ENCODE measurements at regions not wholly inside any gene's neighbourhood (a gene's known extent, or its start where the extent isn't known, plus 50 kb on each side); places are given as distances from the start of the nearest gene placed in this dataset.
"Not testable (repeated sequence)": the region's sequence is repeated elsewhere in the genome, so short reads cannot be mapped to it uniquely, and the experiment has no call there.

DNA sequence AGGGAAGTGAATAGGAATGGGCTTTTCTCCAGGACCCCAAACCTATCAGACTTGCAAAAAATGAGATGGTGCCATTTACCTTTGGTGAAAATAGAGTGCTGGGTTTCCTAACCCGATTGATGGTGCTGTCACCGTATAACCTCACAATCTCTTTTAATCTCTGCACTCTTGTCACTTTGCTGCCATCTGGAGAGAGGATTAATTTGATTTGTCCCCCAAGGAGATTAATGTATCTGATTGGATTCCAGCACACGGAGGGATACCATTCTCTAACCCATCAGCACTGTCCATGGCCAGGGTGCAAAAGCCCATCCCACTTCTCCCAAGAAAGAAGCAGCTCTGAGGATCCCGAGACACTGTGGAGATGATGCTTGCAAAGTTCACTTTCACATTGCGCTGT is 86.3 kb upstream of the NFE2L3 start:
- DNase-seq = no peak

DNA sequence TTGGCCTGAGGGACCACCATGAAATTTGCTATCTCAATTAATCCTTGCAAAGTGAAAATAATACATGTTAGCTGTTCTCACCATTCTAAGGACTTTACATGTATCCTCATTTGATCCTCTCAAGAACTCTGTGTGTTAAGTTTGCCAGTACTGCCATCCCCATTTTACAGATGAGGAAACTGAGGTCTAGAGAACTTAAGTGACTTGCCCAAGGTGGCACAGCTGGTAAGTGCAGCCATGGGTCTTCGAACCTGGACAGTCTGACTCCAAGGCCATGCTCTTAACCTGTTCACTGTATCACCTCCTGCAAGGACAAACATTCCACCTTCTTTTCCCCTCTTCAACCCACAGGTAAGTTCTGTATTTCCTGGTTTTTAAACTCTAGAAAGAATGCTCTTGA is 85.3 kb upstream of the NFE2L3 start:
- no peak for DNase-seq

DNA sequence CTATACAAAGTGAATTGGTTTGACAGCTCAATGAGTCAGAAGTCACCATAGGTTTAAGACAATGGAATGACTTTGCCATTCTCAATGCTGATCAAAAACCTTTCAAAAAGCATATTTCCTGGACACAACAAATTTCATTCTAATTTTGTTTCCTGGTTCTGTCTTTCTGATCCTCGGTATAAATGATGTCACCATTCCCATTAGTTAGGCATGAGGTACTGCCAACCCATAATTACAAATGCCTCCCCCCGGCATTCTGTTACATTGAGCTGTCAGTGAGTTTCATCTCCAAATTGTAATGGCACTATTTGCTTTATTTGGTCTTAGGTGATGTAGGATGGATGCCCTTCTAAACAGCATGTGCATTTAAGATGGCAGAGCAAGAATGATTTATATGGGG is 81.7 kb upstream of the NFE2L3 start:
- no peak for DNase-seq

DNA sequence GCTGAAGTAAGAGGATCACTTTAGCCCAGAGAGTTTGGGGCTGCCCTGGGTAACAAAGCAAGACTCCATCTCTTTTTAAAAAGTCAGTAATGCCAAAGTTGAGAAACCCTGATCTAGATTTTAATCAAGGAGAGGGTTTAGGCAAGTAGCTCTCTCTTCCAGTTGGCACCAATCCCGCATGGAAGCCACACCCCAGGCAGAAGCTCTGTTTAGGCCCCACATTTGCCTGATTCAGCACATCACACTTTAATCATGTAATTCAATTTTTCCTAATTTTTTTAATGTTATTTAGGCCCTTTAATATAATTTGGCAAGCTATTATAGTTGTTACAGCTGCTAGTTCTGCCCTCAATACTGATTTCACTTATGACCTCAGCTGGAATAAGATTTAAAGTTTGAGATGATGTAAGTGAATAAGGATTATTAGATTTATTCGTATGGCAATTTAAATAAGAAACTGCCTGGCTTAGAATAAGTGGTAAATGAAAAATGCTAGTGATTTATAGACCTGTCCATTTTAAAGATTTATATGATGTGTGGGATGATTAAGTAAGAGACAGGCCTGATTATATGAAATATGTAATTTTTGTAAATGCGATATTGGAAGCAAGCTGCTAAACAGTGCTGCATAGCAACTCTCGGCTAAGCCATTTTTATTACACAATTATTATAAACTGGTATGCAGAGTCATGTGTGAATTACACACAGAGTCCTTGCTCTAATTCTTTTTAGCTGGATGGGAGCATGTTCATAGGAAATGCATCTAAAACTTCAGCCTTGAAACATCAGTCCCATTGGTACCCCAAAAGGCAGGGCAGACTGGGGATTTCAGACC is 80.2 kb upstream of the NFE2L3 start:
- no peak for DNase-seq

DNA sequence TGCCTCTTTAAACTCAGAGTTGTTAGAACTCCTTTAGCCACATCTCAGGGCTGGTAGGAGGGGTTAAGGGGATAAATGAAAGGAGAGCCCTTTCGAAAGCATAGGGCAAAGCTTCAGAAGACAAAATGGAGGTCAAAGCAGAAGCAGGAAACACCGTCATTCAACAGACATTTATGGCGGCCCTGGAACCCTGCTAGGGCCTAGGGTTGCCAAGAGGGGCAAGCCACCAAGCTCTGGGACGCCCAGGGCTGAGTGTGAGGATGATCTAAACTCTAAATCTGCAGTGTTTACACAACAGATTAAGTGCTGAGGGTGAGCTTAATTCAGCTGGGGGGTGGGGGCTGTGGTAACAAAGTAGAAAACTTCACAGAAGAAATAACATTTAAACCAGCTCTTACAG is 79.0 kb upstream of the NFE2L3 start:
- DNase-seq = no peak

DNA sequence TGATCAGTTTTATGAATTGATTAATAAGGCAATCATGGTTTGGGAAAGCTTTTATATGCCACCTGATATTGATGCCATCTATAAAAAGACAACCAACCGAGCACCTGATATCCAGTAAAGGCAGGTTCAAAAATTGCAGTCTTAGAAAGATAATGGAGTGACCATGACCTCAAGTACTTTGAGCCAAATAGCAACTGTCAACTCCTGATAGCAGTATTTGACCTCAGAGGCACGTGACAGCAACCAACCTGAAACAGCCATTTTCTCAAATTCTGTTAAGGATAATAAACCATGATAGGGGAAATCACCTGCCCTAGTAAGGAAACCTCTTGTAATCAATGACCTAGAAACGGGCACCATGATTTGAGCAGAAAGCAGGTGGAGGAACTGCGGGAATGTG is 77.1 kb upstream of the NFE2L3 start:
- no peak for DNase-seq

DNA sequence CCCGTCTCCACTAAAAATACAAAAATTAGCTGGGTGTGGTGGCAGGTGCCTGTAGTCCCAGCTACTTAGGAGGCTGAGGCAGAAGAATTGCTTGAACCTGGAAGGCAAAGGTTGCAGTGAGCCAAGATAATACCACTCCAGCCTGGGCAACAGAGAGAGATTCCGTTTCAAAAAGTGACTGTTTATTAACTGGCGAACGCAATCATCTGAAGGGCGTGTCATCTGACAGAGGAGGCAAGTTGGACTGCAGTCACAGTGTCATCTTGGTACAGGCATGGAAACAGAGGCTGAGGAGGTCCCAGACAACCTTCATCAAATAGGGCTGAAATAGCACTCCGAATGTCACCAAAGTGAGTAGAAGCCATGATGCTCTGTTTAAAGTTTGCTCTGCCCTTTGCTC is 75.3 kb upstream of the NFE2L3 start:
- DNase-seq = no peak

DNA sequence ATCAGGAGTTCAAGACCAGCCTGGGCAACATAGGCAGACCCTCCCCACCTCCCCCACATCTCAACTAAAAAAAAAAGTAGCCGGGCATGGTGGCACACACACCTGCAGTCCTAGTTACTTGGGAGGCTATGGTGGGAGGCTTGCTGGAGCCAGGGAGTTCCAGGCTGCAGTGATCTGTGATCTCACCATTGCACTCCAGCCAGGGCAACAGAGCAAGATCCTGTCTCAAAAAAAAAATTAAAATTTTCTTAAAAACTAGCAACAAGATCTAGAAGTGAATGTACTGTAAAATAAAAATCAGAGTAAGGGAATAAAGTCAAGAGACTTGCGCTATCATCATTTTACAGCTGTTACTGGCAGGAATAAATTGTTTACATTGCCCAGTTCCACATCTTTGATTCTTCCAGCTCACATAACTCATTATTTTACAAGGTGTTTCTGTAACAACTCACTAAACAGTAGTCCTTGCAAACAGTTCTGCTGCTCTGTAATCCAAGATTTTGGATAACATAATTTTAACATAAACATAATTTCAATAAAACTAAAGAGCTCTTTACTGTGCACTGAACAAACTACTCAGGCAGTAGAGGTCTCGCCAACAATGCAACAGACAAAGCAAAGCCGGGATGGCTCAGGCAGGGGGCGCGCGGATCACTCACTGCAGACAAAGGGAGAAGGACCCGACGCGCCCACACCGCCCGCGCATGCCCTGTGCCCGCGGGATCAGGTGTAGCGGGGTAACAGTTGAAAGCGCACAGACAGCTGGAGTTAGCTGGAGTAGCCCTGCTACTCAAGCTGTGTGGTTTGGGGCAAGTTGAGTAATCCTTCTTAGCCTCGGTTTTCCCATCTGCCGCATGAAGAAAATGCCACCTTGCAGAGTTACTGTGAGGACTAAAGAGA is 73.3 kb upstream of the NFE2L3 start:
- peak; percentile 74 for DNase-seq

DNA sequence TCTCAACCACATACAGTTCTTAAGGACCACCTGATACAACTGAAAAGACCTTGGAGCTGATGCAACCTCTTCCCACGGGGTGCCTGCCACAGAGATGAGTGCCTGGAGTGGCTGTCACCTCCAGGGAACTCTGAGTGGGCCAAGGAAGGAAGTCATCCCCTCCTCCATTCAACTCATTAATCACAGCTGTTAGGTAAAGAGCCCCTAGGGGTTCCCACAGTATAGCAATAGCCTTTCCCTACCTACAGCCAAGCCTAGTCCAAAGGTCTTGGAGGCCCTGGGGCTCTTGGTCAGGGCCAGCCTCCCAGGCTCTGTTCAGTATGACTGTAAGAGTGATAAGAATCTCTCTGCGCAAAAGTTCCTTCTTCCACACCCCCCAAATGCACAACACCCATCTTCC is 70.4 kb upstream of the NFE2L3 start:
- no peak for DNase-seq

DNA sequence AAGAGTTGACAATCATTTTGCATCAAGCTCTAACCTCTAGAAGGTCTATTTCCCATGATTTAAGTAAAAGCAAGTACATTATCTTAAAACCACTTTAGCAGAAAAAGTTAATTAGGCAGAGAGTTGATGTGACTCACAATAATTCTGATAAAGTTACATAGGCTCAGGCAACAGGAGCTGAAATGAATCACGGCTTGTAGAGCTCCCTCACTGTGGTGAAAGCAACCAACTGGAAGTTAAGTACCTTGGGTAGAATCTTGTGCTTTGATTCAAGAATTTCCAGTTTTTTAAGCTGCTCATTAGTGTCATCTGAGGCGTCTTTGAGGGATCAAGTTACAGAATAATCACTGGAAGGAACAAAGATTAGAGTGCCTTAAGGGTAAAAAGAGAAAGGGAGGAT is 68.9 kb upstream of the NFE2L3 start:
- peak; percentile 64 for DNase-seq

DNA sequence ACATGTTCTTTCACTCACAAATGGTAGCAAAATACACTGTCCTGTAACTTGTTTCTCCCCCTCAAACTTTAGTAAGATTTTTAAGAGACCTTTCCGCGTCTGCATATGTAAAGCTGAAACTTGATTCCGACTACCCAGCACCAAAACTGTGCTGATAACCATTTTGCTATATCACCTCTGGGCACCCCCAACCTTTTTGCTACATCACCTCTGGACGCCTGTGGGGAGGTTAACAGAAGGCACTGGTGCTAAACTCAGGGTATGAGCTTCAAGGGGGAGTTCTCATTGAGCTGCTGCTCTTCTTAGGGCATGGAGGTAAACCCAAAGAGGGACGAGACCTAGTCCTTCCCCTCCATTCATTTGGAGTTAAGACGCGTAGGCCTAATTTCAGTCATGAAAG is 67.6 kb upstream of the NFE2L3 start:
- no peak for DNase-seq

DNA sequence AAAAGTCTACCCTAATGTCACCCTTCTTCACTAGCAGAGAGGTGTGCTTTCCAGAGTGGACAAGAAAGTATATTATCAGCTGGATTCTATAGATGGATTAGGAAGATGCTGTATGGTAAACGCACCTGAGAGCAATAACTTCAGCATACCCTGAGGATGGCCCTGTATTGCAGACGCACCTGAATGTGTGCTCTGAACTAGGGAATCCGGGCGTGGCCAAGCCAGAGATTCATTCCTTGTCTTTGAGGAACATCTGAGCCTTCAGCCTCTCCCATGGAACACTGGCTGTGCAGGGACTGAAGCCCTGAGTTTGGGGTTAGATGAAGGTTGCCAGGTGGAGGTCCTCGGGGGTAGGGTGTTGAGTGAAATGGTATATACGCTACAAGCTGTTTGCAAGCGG is 66.2 kb upstream of the NFE2L3 start:
- no peak for DNase-seq

DNA sequence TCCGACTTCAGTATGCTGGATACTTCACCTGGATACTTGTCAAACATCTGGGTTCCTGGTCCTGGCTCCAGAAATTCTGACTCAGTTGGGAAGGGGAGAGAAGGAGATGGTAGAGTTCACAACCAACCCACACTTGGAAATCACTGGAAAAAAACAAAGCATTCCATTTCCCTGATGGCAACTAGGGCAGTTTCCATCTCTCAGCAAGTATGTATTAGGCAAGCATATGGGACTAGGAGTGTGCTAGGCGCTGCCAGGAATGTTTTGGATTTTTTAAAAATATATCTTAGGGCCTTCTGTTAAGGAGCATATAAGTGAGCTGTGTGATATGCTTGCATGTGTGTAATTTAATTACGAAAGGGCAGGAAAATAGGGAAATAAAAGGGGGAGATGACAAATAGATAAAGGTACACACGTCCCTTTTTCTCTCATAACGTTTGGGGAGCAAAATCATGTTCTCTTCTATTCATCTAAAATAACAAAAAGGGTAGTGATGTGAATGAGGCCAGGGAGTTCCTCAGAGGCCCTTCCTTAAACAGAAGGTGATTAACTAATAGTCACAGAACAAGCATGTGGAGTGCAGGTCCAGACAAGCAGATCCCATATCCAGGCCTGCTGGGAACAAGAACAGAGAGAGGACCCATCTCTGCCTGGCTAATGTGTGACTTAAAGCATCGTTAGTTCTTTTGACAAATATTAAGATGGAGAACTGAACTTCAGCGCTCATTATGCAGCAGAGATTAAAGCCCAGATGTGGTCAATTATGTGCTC is 64.5 kb upstream of the NFE2L3 start:
- DNase-seq = no peak

DNA sequence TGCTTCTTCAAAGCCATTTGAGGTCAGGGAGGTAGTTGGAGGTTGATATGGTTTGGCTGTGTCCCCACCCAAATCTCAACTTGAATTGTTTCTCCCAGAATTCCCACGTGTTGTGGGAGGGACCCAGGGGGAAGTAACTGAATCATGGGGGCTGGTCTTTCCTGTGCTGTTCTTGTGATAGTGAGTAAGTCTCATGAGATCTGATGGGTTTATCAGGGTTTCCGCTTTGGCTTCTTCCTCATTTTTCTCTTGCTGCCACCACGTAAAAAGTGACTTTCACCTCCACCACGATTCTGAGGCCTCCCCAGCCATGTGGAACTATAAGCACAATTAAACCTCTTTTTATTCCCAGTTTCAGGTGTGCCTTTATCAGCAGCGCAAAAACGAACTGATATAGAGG is 62.5 kb upstream of the NFE2L3 start:
- not testable (repeated sequence) for DNase-seq

DNA sequence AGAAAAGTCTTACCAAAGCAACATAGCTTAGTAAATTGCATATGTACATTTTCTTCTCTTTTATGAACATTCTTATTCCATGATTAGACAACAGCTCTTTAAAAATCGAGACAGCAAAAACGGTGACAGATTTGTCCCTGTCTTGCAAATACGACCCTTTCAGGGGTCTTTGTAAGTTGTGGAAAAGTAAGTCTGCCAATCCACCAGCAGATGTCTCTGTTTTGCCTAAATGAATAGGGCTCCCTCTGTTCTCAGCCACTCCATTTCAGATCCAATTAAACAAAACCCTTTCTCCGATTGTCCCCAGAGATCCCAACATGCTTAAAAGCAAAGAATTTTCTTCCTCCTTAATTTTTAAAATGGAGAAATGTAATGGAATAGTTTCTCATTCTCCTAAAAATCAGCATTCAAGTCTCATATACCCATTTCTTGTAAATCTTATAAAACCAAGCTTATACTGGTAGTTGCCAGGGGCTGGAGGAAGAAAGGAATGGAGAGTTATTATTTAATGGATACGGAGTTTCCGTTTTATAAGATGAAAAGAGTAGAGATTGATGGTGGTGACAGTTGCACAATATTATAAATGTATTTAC is 61.0 kb upstream of the NFE2L3 start:
- peak; percentile 80 for DNase-seq

DNA sequence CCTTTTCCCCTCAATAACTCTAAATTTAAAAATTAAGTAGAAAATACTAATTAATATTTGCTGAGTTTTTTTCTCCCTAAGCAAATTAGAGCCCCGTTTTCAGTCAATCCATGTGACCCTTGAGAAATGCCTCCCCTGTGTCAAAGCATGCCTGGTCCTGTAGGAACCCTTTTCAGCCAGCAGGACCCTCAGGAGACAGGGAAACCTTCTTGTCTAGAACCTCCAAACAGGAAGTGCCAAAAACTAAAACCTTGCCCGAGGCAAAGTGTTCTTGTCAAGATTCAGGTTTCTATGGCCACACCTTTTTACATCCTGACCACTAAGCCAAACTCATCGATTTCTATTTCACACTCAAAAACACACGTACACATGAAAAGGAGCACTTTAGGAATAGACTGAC is 60.1 kb upstream of the NFE2L3 start:
- DNase-seq = peak; percentile 21

DNA sequence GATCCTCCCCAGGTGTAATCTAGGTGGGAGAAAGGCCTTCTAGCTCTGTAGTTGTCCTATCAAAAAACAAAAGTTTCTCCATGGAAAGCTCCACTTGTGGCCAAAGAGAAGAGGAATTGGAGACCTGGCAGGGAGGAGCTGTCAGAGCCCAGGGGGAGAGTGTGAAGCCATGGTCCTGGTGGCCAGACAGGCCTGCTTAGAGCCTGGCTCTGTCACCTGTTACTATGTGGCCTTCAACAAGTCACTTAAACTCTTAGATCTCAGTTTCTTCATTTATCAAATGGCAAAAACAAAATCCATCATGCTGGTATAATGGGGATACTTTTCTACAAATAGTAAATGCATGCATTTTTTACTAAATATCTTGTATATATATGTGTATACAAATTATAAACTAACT is 59.0 kb upstream of the NFE2L3 start:
- no peak for DNase-seq

DNA sequence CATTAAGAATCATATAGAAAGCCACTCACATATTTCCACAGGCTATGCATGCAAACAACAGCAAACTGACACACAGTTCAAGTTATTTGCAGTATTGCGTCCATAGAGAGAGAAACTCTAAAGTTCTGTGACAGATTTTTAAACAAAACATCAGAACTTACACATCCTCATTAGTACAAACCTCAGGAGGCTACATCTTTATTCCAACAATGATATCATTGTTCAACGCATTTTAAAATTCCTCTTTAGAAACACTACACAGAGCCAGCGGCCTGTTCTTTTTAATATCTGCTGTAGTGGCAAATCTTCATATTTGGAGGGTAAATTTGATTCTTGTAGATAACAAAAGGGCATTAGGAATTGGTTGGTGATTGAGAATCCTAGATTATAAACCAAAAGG is 55.9 kb upstream of the NFE2L3 start:
- no peak for DNase-seq

DNA sequence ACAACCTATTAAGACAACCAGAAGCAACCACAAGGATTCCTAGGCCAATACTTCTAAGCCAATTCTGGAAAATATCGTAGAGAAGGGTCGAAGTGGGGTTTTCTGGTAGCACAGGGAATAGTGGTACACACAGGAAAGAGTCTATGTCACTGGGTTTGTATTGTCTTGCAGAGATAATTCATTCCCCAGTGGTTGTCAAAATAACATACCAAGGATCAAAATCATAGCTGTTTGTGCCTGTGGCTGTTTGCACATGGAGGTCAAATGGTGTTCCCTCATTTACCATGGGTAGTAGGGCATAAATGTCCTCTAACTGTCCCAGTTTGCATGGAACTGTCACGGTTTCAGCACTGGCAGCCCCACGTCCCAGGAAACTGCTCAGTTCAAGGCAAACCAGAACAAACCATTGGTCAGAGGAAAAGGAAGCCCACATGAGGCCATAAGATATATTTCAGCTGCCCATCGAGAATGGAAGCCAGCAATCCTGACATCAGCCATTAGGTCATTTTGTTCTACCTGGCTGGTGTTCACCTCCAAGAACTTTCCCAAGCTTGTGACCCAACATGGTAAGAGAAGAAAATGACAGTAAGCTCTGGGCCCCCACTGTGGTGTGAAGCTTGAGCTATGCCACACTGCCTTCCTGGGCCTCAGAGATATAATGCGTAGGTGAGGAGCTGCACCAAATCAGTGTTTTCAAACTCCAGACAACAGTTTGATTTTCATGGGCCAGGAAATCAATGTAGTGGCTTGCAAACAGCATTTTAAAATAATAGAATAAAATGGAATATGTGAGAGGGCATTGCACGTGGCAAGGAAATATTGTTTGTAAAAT is 53.9 kb upstream of the NFE2L3 start:
- DNase-seq = no peak

DNA sequence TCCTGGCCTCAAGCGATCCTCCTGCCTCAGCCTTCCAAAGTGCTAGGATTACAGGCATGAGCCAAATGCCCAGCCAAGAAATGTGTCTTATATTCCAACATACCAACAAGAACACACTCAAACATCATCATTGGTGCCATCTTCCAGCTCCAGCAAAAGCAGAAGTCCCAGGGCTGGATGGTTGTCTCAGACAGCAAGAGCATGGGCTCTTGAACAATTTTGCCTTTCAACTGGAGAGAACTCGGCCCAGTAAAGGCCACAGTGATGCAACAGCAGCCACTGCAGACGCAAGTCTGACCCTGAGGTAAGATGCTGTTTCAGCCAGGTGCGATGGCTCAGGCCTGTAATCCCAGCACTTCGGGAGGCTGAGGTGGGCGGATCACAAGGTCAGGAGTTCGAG is 52.8 kb upstream of the NFE2L3 start:
- DNase-seq = no peak

DNA sequence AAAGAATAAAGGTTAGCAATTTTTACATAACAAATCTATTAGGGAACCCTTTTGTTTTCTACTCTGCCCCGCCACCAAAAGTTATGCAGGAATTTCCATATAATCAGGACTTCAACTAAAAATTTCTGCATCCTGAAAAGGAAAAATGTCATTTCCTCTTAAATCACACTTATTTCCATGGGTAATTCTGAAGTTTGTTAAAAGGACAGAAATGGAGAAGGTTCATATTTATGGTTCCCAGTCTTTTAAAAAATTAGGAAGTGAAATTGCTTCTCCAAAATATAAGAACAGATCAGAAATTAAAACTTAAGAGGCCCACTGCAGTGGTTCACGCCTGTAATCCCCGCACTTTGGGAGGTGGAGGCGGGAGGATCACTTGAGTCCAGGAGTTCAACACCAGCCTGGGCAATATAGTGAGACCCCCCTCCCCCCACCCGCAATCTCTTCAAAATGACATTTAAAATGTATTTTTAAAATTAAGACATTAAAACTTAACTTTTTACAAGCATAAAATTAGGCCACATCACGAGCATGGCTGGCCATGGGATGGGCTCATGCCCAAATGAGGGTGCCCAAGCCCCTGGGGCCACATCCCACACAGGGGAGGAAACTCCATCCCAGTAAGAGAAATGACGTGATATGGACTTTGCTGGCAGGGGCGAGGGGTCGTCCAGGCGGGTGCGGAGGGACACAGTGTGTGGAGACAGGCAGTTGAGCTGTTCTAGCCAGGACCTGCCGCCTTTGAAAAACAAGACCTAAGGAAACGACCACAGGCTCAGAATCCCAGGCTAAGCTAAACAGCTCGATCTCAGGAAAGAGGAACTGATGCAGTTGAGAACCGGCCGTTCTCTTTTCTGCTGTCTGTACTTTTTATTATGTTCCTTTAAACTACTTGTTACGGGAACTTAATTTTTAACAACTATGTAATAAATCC is 51.3 kb upstream of the NFE2L3 start:
- no peak for DNase-seq

Data from DMS79 (cell line).